ENCODE measurements at regions not wholly inside any gene's neighbourhood (a gene's known extent, or its start where the extent isn't known, plus 50 kb on each side); places are given as distances from the start of the nearest gene placed in this dataset.

- H3K9me3 Mint-ChIP-seq, result no peaks in the 10 kb centered on the region
- no peak overlapping the region for H3K4me3 Mint-ChIP-seq
- no peaks in the 10 kb centered on the region for H3K4me1 Mint-ChIP-seq (ENCODE audit: low read depth)
- no peak for DNase-seq
- no peak for TF ChIP-seq CTCF (IDR thresholded peaks at IDR 0.05)
- no peaks in the 10 kb centered on the region for H3K36me3 Mint-ChIP-seq (ENCODE audit: low read depth)
- peaks cover 12% of the 10 kb centered on the region for H3K27me3 Mint-ChIP-seq (ENCODE audit: insufficient read depth)
- no peak overlapping the region for H3K27ac Mint-ChIP-seq
Measured at GRCh38 chr5:109944461-109944860, 254.7 kb downstream of the MAN2A1 start.

GRCh38 chr5:109945097-109945678 is 255.5 kb downstream of the MAN2A1 start:
- H3K9me3 Mint-ChIP-seq, result no peaks in the 10 kb centered on the region
- H3K4me1 Mint-ChIP-seq (ENCODE audit: low read depth), result no peaks in the 10 kb centered on the region
- no peak overlapping the region for H3K4me3 Mint-ChIP-seq
- no peak overlapping the region for H3K27ac Mint-ChIP-seq
- DNase-seq, result no peak
- H3K27me3 Mint-ChIP-seq (ENCODE audit: insufficient read depth), result peaks cover 12% of the 10 kb centered on the region
- no peak for TF ChIP-seq CTCF (IDR thresholded peaks at IDR 0.05)
- no peaks in the 10 kb centered on the region for H3K36me3 Mint-ChIP-seq (ENCODE audit: low read depth)

- H3K4me1 Mint-ChIP-seq (ENCODE audit: low read depth), result no peaks in the 10 kb centered on the region
- H3K27ac Mint-ChIP-seq, result no peak overlapping the region
- H3K27me3 Mint-ChIP-seq (ENCODE audit: insufficient read depth), result peaks cover 12% of the 10 kb centered on the region
- no peaks in the 10 kb centered on the region for H3K9me3 Mint-ChIP-seq
- no peak for DNase-seq
- TF ChIP-seq CTCF (IDR thresholded peaks at IDR 0.05), result no peak
- H3K4me3 Mint-ChIP-seq, result no peak overlapping the region
- no peaks in the 10 kb centered on the region for H3K36me3 Mint-ChIP-seq (ENCODE audit: low read depth)
Measured at GRCh38 chr5:109945723-109946480, 256.2 kb downstream of the MAN2A1 start.

- no peaks in the 10 kb centered on the region for H3K9me3 Mint-ChIP-seq
- peaks cover 12% of the 10 kb centered on the region for H3K27me3 Mint-ChIP-seq (ENCODE audit: insufficient read depth)
- TF ChIP-seq CTCF (IDR thresholded peaks at IDR 0.05), result no peak
- no peak for DNase-seq
- H3K36me3 Mint-ChIP-seq (ENCODE audit: low read depth), result no peaks in the 10 kb centered on the region
- no peak overlapping the region for H3K4me3 Mint-ChIP-seq
- H3K27ac Mint-ChIP-seq, result no peak overlapping the region
- H3K4me1 Mint-ChIP-seq (ENCODE audit: low read depth), result no peaks in the 10 kb centered on the region
Measured at GRCh38 chr5:109946610-109947009, 256.9 kb downstream of the MAN2A1 start.

- no peaks in the 10 kb centered on the region for H3K4me1 Mint-ChIP-seq (ENCODE audit: low read depth)
- no peaks in the 10 kb centered on the region for H3K36me3 Mint-ChIP-seq (ENCODE audit: low read depth)
- H3K27me3 Mint-ChIP-seq (ENCODE audit: insufficient read depth), result peaks cover 12% of the 10 kb centered on the region
- H3K27ac Mint-ChIP-seq, result no peak overlapping the region
- DNase-seq, result no peak
- H3K9me3 Mint-ChIP-seq, result no peaks in the 10 kb centered on the region
- no peak for TF ChIP-seq CTCF (IDR thresholded peaks at IDR 0.05)
- no peak overlapping the region for H3K4me3 Mint-ChIP-seq
Measured at GRCh38 chr5:109947667-109948066, 257.9 kb downstream of the MAN2A1 start.

Measured in HFFc6 (cell line).